NCI-H146 (cell line): ENCODE measurements at regions not wholly inside any gene's neighbourhood (a gene's known extent, or its start where the extent isn't known, plus 50 kb on each side); places are given as distances from the start of the nearest gene placed in this dataset.

Experiments
- DNase-seq: peaks from one replicate; lab custom pipeline; 2025; lab: John Stamatoyannopoulos, UW

GRCh38 chr5:123811831-123812230 is 299.9 kb downstream of the CSNK1G3 start:
- no peak for DNase-seq

GRCh38 chr5:123810746-123811340 is 298.9 kb downstream of the CSNK1G3 start:
- DNase-seq = no peak

- DNase-seq = peak; percentile 82
These were observed 298.3 kb downstream of the CSNK1G3 start for GRCh38 chr5:123810253-123810652.

- peak; percentile 82 for DNase-seq
These were observed 297.7 kb downstream of the CSNK1G3 start for GRCh38 chr5:123809594-123810221.

- DNase-seq = no peak
These were observed 296.7 kb downstream of the CSNK1G3 start for GRCh38 chr5:123808461-123809380.

- peak; percentile 54 for DNase-seq
These were observed 295.4 kb downstream of the CSNK1G3 start for GRCh38 chr5:123807177-123807945.

GRCh38 chr5:123806644-123807043 is 294.7 kb downstream of the CSNK1G3 start:
- DNase-seq = no peak

GRCh38 chr5:123805300-123805699 is 293.3 kb downstream of the CSNK1G3 start:
- DNase-seq = no peak

GRCh38 chr5:123803359-123803758 is 291.4 kb downstream of the CSNK1G3 start:
- peak; percentile 2 for DNase-seq

GRCh38 chr5:123802298-123802951 is 290.4 kb downstream of the CSNK1G3 start:
- DNase-seq = peak; percentile 6

- DNase-seq = no peak
These were observed 288.7 kb downstream of the CSNK1G3 start for GRCh38 chr5:123800640-123801039.

GRCh38 chr5:123795688-123796087 is 283.7 kb downstream of the CSNK1G3 start:
- DNase-seq = no peak

- DNase-seq = no peak
These were observed 278.2 kb downstream of the CSNK1G3 start for GRCh38 chr5:123790226-123790625.

- no peak for DNase-seq
These were observed 275.7 kb downstream of the CSNK1G3 start for GRCh38 chr5:123787635-123788034.

- no peak for DNase-seq
These were observed 275.2 kb downstream of the CSNK1G3 start for GRCh38 chr5:123787136-123787535.

- no peak for DNase-seq
These were observed 274.4 kb downstream of the CSNK1G3 start for GRCh38 chr5:123786411-123786810.

GRCh38 chr5:123785162-123786071 is 273.4 kb downstream of the CSNK1G3 start:
- peak; percentile 79 for DNase-seq

GRCh38 chr5:123783421-123783820 is 271.4 kb downstream of the CSNK1G3 start:
- DNase-seq = no peak

GRCh38 chr5:123778641-123779040 is 266.7 kb downstream of the CSNK1G3 start:
- no peak for DNase-seq

GRCh38 chr5:123776761-123777160 is 264.8 kb downstream of the CSNK1G3 start:
- no peak for DNase-seq
